SU-DHL-6 (cell line): ENCODE measurements at regions not wholly inside any gene's neighbourhood (a gene's known extent, or its start where the extent isn't known, plus 50 kb on each side); places are given as distances from the start of the nearest gene placed in this dataset.

Source experiments
- EZH2phosphoT487 ChIP-seq: fragments of 200-600 bp; sonication (generic), shearing (Covaris generic); conservative IDR thresholded peaks from 2 replicates; pipeline ENCODE4 v1.6.1; 2018; ENCODE audit warnings: mild to moderate bottlenecking, antibody characterized with exemption, low read length, moderate library complexity, mixed read lengths
- TF ChIP-seq, protein P1 (sequence below): fragments of 200-600 bp; sonication (generic); IDR thresholded peaks from one replicate; pipeline ENCODE4 v1.5.1; 2017; ENCODE audit warnings: antibody characterized with exemption, mild to moderate bottlenecking, low read length, moderate library complexity; ENCODE audit not compliant: insufficient read depth, poor library complexity, severe bottlenecking

GRCh38 chr11:109972939-109973338 is 120.3 kb upstream of the ZC3H12C start:
- TF ChIP-seq, protein P1, sequence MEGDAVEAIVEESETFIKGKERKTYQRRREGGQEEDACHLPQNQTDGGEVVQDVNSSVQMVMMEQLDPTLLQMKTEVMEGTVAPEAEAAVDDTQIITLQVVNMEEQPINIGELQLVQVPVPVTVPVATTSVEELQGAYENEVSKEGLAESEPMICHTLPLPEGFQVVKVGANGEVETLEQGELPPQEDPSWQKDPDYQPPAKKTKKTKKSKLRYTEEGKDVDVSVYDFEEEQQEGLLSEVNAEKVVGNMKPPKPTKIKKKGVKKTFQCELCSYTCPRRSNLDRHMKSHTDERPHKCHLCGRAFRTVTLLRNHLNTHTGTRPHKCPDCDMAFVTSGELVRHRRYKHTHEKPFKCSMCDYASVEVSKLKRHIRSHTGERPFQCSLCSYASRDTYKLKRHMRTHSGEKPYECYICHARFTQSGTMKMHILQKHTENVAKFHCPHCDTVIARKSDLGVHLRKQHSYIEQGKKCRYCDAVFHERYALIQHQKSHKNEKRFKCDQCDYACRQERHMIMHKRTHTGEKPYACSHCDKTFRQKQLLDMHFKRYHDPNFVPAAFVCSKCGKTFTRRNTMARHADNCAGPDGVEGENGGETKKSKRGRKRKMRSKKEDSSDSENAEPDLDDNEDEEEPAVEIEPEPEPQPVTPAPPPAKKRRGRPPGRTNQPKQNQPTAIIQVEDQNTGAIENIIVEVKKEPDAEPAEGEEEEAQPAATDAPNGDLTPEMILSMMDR, result no peak
- TF ChIP-seq EZH2phosphoT487, result no peak
